ENCODE measurements at regions not wholly inside any gene's neighbourhood (a gene's known extent, or its start where the extent isn't known, plus 50 kb on each side); places are given as distances from the start of the nearest gene placed in this dataset.

DNA sequence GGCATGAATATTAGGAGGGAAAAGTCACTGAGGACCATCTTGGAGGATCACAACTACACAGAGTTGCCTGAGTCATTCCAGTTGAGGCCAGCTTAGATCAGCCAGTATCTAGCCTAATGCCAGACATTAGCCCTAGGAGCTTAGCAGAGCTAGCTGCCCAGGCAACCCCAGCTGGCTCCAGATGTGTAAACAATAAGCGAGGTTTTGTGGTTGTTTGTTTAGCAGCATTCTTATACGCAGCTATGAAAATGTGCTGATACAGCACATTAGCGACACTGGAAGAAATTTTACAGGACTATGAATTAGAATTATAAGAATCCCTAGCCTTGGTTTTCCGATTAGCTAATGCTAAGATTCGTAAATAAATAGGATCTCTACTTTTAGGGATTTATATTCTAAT is 59.3 kb downstream of the BTBD3 start:
- Histone ChIP-seq H3K4me3 (no peak overlapping the region), H3K27ac (no peak overlapping the region)
- no peak for DNase-seq (ENCODE audit: low spot score)
- TF ChIP-seq, protein P1, sequence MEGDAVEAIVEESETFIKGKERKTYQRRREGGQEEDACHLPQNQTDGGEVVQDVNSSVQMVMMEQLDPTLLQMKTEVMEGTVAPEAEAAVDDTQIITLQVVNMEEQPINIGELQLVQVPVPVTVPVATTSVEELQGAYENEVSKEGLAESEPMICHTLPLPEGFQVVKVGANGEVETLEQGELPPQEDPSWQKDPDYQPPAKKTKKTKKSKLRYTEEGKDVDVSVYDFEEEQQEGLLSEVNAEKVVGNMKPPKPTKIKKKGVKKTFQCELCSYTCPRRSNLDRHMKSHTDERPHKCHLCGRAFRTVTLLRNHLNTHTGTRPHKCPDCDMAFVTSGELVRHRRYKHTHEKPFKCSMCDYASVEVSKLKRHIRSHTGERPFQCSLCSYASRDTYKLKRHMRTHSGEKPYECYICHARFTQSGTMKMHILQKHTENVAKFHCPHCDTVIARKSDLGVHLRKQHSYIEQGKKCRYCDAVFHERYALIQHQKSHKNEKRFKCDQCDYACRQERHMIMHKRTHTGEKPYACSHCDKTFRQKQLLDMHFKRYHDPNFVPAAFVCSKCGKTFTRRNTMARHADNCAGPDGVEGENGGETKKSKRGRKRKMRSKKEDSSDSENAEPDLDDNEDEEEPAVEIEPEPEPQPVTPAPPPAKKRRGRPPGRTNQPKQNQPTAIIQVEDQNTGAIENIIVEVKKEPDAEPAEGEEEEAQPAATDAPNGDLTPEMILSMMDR (IDR thresholded peaks at IDR 0.05), result no peak

DNA sequence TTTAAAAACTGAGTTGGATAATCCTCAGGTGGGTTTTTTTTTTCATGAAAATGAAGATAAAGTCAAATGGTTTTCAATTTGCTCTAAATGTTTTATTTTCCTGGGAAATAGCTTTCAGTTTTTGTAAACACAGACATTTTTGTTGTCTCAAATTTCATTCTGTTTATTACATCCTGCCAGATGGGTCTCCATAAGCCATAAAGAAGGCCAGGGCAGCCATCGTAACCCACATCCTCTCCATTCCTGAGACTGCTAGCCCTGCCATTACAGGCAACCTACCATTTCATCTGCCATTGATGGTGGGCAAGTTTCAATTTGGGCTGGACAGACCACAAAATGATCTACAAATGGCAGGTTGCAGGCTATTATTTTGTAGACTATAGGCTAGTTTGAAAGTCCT is 60.8 kb downstream of the BTBD3 start:
- Histone ChIP-seq H3K27ac (no peak overlapping the region), H3K4me3 (no peak overlapping the region)
- TF ChIP-seq, protein P1 (IDR thresholded peaks at IDR 0.05), result no peak
- no peak for DNase-seq (ENCODE audit: low spot score)

DNA sequence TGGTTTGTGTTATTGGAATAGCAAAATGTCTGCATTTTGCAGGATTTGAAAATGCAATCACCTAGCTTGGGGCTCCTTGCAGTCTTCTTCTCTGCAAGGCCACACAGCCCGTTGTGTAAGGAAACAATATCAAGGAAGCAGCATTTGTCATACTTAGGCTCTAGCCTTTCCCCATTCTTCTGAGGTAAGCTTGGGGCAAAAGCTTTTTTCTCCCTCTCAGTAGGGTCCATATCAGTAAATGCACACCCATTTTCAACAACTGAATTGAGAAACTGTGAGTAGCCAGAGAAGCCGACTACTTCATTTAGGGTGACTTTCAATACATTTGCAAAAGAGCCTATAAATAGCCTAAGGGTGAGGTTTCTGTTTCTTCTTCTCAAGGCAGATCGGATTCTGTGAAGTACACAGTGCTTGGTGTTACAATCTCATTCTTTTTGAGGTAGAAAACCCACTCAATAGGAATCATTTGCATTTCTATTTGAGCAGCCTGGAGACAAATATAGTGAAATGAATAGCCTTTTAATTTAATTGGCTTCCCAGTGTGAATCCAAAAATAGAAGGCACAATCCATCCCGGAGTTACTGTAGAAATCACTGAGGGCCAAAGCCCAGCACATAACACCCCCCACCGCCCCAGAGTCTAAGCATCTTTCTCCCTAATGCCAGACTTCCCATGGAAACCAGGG is 61.8 kb downstream of the BTBD3 start:
- TF ChIP-seq, protein P1 (IDR thresholded peaks at IDR 0.05), result no peak
- Histone ChIP-seq H3K4me3 (no peak overlapping the region), H3K27ac (no peak overlapping the region)
- DNase-seq (ENCODE audit: low spot score), result no peak

DNA sequence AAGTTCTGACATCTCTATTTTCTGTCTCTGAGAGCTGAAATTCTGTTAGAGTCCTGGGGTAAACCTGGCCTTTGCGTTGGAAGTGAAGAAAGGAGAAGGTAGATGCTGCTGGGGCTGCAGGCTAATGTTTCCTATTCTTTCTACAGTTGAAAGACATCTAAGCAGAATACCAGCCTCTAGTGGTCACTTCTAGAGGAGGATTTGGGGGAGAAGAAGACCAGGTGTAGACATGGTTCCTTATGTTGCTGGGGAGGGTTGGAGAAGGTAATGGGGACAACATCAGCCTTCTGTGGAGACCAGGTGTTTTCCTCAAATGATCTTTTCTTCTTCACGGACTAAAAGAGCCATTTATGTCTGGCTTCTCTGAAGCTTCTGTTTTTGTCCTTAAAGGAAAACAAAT is 62.6 kb downstream of the BTBD3 start:
- Histone ChIP-seq H3K27ac (no peak overlapping the region), H3K4me3 (no peak overlapping the region)
- no peak for DNase-seq (ENCODE audit: low spot score)
- TF ChIP-seq, protein P1 (IDR thresholded peaks at IDR 0.05), result no peak

DNA sequence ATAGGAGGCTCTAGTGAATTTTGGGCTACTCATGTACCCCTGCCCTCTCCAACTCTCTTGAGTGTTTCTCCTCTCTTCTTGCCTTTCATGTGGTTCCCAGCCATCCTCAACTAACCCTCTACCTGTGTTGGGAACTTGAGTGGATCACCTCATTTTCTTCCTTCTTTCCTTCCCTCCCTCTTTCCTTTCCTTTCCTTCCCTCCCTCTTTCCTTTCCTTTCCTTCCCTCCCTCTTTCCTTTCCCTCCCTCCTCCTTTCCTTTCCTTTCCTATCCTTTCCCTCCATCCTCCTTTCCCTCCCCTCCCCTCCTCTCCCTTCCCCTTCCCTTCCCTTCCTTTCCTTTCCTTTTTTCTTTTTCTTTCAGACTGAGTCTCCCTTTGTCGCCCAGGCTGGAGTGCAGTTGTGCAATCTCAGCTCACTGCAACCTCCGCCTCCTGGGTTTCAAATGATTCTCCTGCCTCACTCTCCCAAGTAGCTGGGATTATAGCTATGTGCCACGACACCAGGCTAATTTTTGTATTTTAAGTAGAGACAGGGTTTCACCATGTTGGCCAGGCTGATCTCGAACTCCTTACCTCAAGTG is 63.8 kb downstream of the BTBD3 start:
- no peak overlapping the region for H3K4me3 ChIP-seq
- DNase-seq (ENCODE audit: low spot score), result no peak
- H3K27ac ChIP-seq, result no peak overlapping the region
- TF ChIP-seq, protein P1 (IDR thresholded peaks at IDR 0.05), result no peak

DNA sequence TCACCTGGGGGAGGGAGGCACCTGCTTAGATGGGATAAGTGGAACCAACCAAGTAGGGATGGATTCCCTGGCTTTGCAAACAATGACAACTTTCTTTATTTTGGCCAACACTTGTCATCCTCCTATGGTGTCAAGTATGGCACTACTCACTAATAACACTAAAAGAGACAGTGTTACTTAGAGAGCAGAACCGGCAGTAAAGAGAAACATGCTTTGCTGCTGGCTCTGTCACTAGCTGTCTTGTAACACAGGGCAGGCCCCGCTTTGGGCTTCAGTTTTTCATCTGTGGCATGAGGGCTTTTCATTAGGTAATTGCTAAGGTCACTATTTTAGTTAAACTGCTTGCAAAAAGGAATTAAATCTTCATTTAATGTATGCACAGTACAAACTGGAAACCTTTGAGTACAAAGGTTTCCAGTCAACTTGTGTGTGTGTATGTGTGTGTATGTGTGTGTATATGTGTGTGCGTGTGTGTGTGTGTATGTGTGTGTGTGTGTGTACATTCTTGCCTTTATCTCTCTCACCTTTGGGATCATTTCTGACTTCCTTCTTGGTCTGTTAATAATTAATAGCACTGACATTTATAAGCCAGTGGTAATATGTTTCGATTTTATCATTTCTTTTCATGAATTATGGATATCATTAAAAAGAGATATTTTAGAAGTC is 64.7 kb downstream of the BTBD3 start:
- no peak for DNase-seq (ENCODE audit: low spot score)
- TF ChIP-seq, protein P1 (IDR thresholded peaks at IDR 0.05), result no peak
- Histone ChIP-seq H3K27ac (no peak overlapping the region), H3K4me3 (no peak overlapping the region)
